ENCODE measurements at regions not wholly inside any gene's neighbourhood (a gene's known extent, or its start where the extent isn't known, plus 50 kb on each side); places are given as distances from the start of the nearest gene placed in this dataset.

DNA sequence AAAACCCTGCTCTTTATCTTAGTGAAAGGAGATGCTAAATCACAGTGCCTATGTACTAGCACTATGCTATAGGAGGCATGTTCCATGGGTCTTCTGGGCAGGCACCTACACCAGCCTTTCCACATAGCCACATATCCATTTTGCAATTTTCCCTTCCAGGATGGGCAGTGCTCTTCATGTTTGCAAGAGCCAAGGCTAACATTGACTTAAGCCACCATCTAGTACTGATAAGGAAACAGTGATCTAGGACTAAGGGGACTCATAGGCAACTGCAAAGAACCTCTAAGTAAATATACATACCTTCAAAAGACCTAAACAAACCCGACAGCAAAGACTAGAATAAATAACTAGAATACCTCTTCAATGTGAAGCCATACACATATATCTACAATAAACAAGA is 919.7 kb upstream of the GYPC start:
- no peak for TF ChIP-seq CTCF (conservative IDR thresholded peaks at IDR 0.05)

DNA sequence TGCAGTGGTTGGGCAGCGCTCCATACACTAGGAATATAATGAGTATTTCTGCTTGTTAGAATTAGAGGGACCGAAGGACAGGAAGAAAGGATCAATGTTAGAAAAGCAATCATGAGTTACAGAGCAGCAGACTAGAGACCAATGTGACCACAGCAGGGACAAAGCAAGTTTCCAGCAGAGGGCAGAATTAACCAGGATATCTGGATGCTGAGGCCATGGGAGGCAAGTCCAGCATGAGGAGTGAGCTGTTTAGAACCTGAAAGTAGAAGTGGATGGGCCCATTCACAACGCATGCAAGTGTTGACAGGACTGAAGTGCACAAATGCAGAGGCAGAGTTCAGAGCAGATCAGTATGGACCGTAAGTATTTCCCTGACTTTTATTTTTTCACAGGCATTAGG is 910.4 kb upstream of the GYPC start:
- H3K27ac ChIP-seq: no peak overlapping the region
- peak; percentile 68 for TF ChIP-seq CTCF (conservative IDR thresholded peaks at IDR 0.05)

More for the DNA sequence above, 919.7 kb upstream of the GYPC start:
- no peak overlapping the region for H3K27ac ChIP-seq

DNA sequence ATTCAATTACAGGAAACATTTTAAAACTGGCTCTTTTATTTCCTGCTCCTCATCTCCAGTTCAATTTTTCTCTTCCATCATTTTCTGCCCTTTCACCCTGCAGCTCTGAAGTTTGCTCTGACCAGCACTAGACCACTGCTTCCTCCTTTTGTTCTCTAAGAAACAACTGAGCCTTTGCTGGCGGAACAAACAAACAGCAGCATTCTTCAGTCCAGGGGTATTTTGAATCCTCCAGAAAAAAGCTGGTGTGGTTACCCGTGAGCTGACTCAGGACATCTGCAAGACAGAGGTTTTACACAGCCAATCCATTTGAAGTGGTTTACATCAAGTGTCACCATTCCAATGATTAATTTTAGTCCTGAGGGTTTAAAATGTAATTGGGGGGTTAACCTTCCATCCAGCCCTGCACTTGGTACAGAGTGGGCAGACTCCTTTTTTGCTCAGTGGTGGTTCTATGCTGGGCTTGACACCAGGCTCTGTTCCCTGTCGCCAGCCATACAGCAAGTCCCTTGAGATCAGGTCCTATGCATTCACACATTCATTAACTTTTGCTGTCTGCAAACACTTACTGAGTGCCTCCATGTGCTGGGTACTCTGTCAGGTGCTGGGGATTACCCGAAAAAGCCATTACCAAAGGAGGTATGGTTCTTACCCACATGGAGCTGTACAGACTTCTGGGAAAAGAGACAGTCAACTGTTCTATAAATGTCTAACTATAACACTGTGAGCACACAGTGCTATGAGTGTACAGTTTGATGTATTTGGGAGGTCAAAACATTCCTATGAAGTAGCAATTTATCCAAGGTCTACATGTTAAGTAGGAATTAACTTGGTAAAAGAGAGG is 909.4 kb upstream of the GYPC start:
- TF ChIP-seq CTCF (conservative IDR thresholded peaks at IDR 0.05): no peak
- no peak overlapping the region for H3K27ac ChIP-seq

DNA sequence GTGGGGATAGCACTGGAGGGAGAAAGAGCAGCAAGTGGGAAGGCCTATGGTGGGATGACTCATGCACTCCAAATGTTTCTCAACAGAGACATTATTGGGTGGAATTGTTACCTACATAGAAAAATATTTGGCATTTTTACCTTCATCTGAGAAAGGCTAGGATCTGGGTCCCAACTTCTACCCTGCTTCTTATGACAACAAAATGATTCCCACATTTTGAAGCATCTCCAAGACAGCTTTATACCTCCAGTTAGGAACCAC is 908.9 kb upstream of the GYPC start:
- H3K27ac ChIP-seq: no peak overlapping the region
- TF ChIP-seq CTCF (conservative IDR thresholded peaks at IDR 0.05): no peak

DNA sequence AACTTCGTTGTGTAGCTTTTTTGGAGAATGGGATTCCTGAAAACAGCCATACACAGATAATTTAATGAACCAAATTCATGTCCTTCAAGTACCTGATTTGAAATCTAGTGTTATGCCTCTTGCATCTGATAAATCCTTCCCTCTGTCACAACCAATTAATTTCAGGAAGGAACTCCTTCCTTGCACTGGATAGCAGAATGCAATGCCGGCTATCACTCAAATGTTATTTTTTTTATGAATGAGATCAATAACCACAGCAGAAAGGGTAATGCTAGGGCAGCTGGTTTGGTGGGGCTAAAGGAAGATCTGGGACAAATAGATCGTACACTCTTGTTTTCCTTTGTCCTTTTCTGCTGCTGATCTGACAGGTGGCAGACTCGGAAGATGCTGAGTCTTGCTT is 899.5 kb upstream of the GYPC start:
- no peak for TF ChIP-seq CTCF (conservative IDR thresholded peaks at IDR 0.05)
- no peak overlapping the region for H3K27ac ChIP-seq

- no peak overlapping the region for H3K27ac ChIP-seq
- TF ChIP-seq CTCF (conservative IDR thresholded peaks at IDR 0.05): no peak
Observed at GRCh38 chr2:125796784-125797183, 859.2 kb upstream of the GYPC start.

DNA sequence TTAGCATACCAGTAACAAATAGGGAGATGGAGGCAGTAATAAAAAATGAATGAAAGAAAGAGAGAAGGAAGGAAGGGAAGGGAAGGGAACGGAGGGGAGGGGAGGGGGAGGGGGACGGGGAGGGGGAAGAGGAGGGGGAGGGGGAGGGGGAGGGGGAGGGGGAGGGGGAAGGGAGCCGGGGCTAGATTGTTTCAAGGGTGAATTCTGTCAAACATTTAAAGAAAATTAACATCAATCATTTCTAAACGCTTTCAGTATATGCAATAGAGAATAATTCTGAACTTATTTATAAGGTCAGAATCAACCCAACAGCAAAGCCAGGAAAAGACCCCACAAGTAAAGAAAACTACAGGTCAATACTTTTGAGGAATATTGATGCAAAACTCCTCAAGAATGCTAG is 858.8 kb upstream of the GYPC start:
- TF ChIP-seq CTCF (conservative IDR thresholded peaks at IDR 0.05): no peak
- no peak overlapping the region for H3K27ac ChIP-seq
